ENCODE measurements at regions not wholly inside any gene's neighbourhood (a gene's known extent, or its start where the extent isn't known, plus 50 kb on each side); places are given as distances from the start of the nearest gene placed in this dataset.

- DNase-seq (ENCODE audit: low read depth in 2 of 2), result no peak
- no peak for TF ChIP-seq CTCF (IDR thresholded peaks at IDR 0.05; ENCODE audit: low read depth, low read length)
- no peak overlapping the region for H3K4me3 ChIP-seq (replicated peaks in 1 of 2; ENCODE audit: low read depth in 2 of 2, low read length in 2 of 2)
Measured at GRCh38 chr2:234145511-234145910, 95.0 kb downstream of the SPP2 start.

- TF ChIP-seq CTCF (IDR thresholded peaks at IDR 0.05; ENCODE audit: low read depth, low read length), result no peak
- H3K4me3 ChIP-seq (replicated peaks in 1 of 2; ENCODE audit: low read depth in 2 of 2, low read length in 2 of 2), result no peak overlapping the region
- DNase-seq (ENCODE audit: low read depth in 2 of 2), result no peak
Measured at GRCh38 chr2:234145057-234145456, 94.6 kb downstream of the SPP2 start.

GRCh38 chr2:234143896-234144295, 93.4 kb downstream of the SPP2 start:
- DNase-seq (ENCODE audit: low read depth in 2 of 2), result no peak
- TF ChIP-seq CTCF (IDR thresholded peaks at IDR 0.05; ENCODE audit: low read depth, low read length), result no peak
- H3K4me3 ChIP-seq (replicated peaks in 1 of 2; ENCODE audit: low read depth in 2 of 2, low read length in 2 of 2), result no peak overlapping the region

- no peak for TF ChIP-seq CTCF (IDR thresholded peaks at IDR 0.05; ENCODE audit: low read depth, low read length)
- peak in 1 of 2 donors; percentile 20 for DNase-seq (ENCODE audit: low read depth in 2 of 2)
- no peak overlapping the region for H3K4me3 ChIP-seq (replicated peaks in 1 of 2; ENCODE audit: low read depth in 2 of 2, low read length in 2 of 2)
Measured at GRCh38 chr2:234142530-234142929, 92.0 kb downstream of the SPP2 start.

GRCh38 chr2:234139755-234140154, 89.3 kb downstream of the SPP2 start:
- no peak overlapping the region for H3K4me3 ChIP-seq (replicated peaks in 1 of 2; ENCODE audit: low read depth in 2 of 2, low read length in 2 of 2)
- DNase-seq (ENCODE audit: low read depth in 2 of 2), result no peak
- TF ChIP-seq CTCF (IDR thresholded peaks at IDR 0.05; ENCODE audit: low read depth, low read length), result no peak

GRCh38 chr2:234138836-234139235, 88.3 kb downstream of the SPP2 start:
- no peak overlapping the region for H3K4me3 ChIP-seq (replicated peaks in 1 of 2; ENCODE audit: low read depth in 2 of 2, low read length in 2 of 2)
- no peak for DNase-seq (ENCODE audit: low read depth in 2 of 2)
- no peak for TF ChIP-seq CTCF (IDR thresholded peaks at IDR 0.05; ENCODE audit: low read depth, low read length)

GRCh38 chr2:234137400-234138014, 87.0 kb downstream of the SPP2 start:
- peak; percentile 57 to 71 for DNase-seq (ENCODE audit: low read depth in 2 of 2)
- H3K4me3 ChIP-seq (replicated peaks in 1 of 2; ENCODE audit: low read depth in 2 of 2, low read length in 2 of 2), result no peak overlapping the region
- no peak for TF ChIP-seq CTCF (IDR thresholded peaks at IDR 0.05; ENCODE audit: low read depth, low read length)
